Pancreas (tissue), 10 donors: ENCODE measurements at regions not wholly inside any gene's neighbourhood (a gene's known extent, or its start where the extent isn't known, plus 50 kb on each side); places are given as distances from the start of the nearest gene placed in this dataset.
A peak's percentile ranks its signal among the peaks of the same experiment; 100 is the strongest.

Experiments used
- ATAC-seq, 4 donors: fragments of 200-7000 bp; cut with Tn5 transposase; one replicate each; pipeline versions ENCODE4 v1.8.0 to v1.9.1; 2020; ENCODE audit warnings: mild to moderate bottlenecking in 4 of 4, moderate library complexity in 4 of 4
- DNase-seq, 6 donors: peaks; one replicate each; pipeline ENCODE4 v3.0.0-alpha.2; 2020
- FAIRE-seq: peaks from 2 replicates; lab custom pipeline; 2012; peaks lifted over from hg19 to GRCh38; lab: Jason Lieb, UNC
- H3K27ac ChIP-seq, 4 donors: fragments of 200-600 bp; sonication (generic); 1 replicate in 3 of 4; 2 replicates in 1 of 4; pipeline versions ENCODE4 v1.5.0 to v1.8.0; 2020
- H3K27me3 ChIP-seq, 4 donors: fragments of 200-600 bp; one replicate each; pipeline ENCODE4 v1.8.0; 2021
- H3K36me3 ChIP-seq, 3 donors: fragments of 200-600 bp; sonication (generic) in 1 of 3; one replicate each; pipeline versions ENCODE4 v1.5.0 to v1.8.0; 2020 to 2021
- H3K4me1 ChIP-seq, 3 donors: fragments of 200-600 bp; one replicate each; pipeline ENCODE4 v1.8.0; 2021
- H3K4me3 ChIP-seq, 4 donors: fragments of 200-600 bp; sonication (generic) in 2 of 4; one replicate each; pipeline versions ENCODE4 v1.5.0 to v1.8.0; 2020 to 2021
- H3K9me3 ChIP-seq, 4 donors: fragments of 200-600 bp; one replicate each; pipeline ENCODE4 v1.8.0; 2021
- WGBS, 2 donors: extraction: QIAGEN DNeasy Blood & Tissue Kit; methylation state at CpG; one replicate each; pipeline ENCODE4 v1.1.7; 2013; 5-methylcytosine and 5-hydroxymethylcytosine counted together
- intact Hi-C, 3 donors: fragments of 100-400 bp; cut with DNase I; formaldehyde crosslinking; loops; one replicate each; pipeline versions ENCODE4 v1.11.1 to v1.14.2; 2022
- TF ChIP-seq, protein P1 (sequence below), 4 donors: fragments of 200-600 bp; sonication (generic) in 3 of 4; IDR thresholded peaks; one replicate each; pipeline versions ENCODE4 v1.5.0 to v1.8.0; 2021; ENCODE audit warnings: antibody characterized with exemption in 4 of 4
- donor health status: healthy with polysubstance abuse.
- donor health status: DM: no; HTN: no; CAD: no; lungs with moderate emphysema.
- donor health status: DM: no; HTN: no; CAD: no.
- donor health status: control.
- donor health status: control.
- donor health status: Bipolar disorder and iron deficiency.
- donor health status: DM: yes; HTN: yes; CAD: no.
- donor health status: DM: no; HTN: no; CAD: no.
- donor health status: DM: no; HTN: no; CAD: no.
- donor health status: DM: yes; HTN: yes; CAD: no.

DNA sequence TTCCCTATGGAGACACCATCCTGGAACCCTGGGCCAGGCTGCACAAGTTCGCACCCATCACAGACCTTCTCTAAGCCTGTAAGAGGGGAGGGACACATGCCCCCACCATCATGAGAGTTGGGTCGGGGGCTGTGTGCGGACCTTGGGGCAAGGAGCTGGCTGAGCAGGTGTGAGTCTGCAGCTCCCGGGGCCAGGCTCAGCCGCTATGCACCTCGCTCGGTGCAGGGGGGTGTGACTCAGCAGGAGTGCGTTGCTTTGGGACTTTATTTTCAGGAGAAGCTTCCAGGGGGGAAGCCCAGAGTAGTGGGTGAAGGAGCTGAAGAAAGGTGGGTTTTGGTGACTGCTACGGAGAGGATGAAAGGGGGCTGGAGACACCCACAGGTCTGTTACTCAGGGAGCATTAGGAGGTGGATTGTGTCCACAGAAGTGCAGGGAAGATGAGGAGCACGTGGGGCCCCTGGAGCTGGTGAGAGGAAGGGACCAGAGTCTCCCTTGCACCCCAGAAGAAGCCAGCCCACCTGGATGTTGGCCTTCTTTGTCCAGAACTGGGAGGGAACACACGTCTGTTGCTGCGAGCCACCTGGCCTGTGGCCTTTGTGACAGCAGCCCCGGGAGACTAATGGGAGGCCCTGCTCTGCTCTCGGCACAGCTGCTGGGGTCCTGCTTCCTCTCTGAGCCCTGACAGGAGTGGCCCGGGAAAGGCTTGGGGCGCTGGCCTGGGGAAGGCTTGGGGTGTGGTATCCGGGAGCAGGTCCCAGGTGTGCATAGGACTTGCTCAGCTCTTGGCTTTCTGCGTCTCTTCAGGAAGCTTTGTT is 162.6 kb downstream of the TEX29 start:
- H3K9me3 ChIP-seq: no peaks in the 10 kb centered on the region
- FAIRE-seq (no peak), DNase-seq (peak in 1 of 6 donors; percentile 3), ATAC-seq (no peak)
- no peak overlapping the region for H3K27ac ChIP-seq
- H3K36me3 ChIP-seq: no peaks in the 10 kb centered on the region
- TF ChIP-seq, protein P1, sequence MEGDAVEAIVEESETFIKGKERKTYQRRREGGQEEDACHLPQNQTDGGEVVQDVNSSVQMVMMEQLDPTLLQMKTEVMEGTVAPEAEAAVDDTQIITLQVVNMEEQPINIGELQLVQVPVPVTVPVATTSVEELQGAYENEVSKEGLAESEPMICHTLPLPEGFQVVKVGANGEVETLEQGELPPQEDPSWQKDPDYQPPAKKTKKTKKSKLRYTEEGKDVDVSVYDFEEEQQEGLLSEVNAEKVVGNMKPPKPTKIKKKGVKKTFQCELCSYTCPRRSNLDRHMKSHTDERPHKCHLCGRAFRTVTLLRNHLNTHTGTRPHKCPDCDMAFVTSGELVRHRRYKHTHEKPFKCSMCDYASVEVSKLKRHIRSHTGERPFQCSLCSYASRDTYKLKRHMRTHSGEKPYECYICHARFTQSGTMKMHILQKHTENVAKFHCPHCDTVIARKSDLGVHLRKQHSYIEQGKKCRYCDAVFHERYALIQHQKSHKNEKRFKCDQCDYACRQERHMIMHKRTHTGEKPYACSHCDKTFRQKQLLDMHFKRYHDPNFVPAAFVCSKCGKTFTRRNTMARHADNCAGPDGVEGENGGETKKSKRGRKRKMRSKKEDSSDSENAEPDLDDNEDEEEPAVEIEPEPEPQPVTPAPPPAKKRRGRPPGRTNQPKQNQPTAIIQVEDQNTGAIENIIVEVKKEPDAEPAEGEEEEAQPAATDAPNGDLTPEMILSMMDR (IDR thresholded peaks at IDR 0.05): no peak
- intact Hi-C loops: no loop called here
- H3K4me3 ChIP-seq: no peak overlapping the region
- H3K27me3 ChIP-seq: no peaks in the 10 kb centered on the region
- no peaks in the 10 kb centered on the region for H3K4me1 ChIP-seq
- WGBS, 2 donors: 75 to 77% methylated on average over 18 of the region's 18 CpGs

DNA sequence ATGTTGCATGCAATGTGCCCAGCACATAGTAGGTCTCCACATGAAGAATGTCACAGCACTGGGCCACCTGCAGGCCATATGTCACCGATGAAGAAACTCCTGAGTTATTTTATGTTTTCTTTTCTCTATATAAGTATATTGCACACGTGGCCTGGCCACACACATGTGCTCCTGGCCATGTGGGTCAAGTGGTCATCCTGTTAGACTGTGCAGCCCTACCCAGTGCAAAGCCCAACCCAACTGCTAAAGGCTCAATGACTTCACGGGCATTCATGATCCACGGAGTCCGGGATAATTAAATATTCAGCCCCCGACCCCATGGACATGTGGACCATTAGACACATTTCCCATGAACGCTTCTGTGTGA is 163.2 kb downstream of the TEX29 start:
- Histone ChIP-seq H3K4me3 (no peak overlapping the region), H3K36me3 (no peaks in the 10 kb centered on the region), H3K27me3 (no peaks in the 10 kb centered on the region), H3K4me1 (no peaks in the 10 kb centered on the region), H3K9me3 (no peaks in the 10 kb centered on the region), H3K27ac (no peak overlapping the region)
- FAIRE-seq: no peak
- DNase-seq: peak in 1 of 6 donors; percentile 13
- 78 to 90% methylated on average over 7 of the region's 7 CpGs for WGBS, 2 donors
- TF ChIP-seq, protein P1 (IDR thresholded peaks at IDR 0.05): no peak
- no peak for ATAC-seq
- intact Hi-C loops: no loop called here

DNA sequence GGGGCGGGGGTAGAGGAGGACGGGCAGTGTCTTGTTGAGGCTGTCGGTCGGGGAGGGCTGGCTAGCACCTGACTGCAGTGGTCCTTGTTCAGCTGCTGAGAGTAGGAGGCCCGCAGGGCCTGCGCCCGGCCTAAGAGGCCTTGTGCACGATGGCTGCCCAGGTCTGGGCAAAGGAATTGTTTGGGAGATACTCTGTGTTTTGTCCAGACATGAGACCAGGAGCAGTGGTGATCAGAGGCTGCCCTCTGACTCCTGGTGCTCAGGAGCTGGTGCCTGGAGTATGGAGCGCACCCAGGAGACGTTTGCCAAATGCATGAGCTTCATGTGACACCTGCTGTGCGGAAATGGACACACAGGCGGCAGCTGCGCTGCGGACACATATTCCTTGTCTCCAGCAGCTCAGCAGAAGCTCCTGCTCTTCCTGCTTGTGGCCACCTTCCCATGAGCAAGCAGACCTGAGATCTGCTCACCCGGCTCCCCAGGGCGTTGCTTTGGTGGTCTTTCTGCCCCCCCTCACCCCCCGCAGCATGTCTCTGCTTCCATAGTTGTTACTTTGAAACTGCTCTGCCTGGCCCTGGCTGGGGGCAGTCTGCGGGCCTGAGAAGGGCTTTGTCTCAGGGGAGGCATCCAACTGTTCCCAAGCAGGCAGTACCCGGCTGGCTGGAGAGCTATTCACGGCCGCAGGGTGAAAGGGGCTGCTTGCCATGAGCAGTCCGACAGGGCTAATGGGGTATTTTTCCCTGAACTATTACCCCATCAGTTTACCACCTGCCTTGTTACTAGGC is 163.9 kb downstream of the TEX29 start:
- WGBS, 2 donors: 66 to 74% methylated on average over 22 of the region's 22 CpGs
- H3K27me3 ChIP-seq: no peaks in the 10 kb centered on the region
- DNase-seq (peak in 2 of 6 donors; percentile 2 to 37), FAIRE-seq (no peak), ATAC-seq (no peak)
- intact Hi-C loops: no loop called here
- H3K4me3 ChIP-seq: no peak overlapping the region
- H3K27ac ChIP-seq: no peak overlapping the region
- H3K4me1 ChIP-seq: no peaks in the 10 kb centered on the region
- TF ChIP-seq, protein P1 (IDR thresholded peaks at IDR 0.05): no peak
- H3K9me3 ChIP-seq: no peaks in the 10 kb centered on the region
- H3K36me3 ChIP-seq: no peaks in the 10 kb centered on the region

DNA sequence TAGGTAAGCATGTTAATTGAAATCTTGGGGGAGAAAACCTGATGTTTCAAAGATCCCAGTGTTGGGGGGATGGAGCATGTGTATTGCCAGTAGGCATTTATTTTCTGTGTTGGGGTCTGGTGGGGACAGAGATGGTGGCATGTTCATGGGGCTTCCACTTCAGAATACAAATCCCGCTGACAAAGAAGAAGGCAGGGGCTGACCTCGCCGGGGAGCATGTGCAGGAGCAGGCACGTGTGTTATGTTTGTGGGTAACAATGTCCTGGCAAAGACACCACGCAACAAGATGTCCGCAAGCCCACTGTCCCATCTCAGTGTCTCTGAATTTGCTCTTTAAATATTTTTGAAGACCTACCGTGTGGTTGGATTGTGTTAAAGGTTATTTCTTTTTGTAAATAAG is 164.5 kb downstream of the TEX29 start:
- WGBS, 2 donors: 78 to 81% methylated on average over 7 of the region's 7 CpGs
- Histone ChIP-seq H3K9me3 (no peaks in the 10 kb centered on the region), H3K36me3 (no peaks in the 10 kb centered on the region), H3K27ac (no peak overlapping the region), H3K4me1 (no peaks in the 10 kb centered on the region), H3K4me3 (no peak overlapping the region), H3K27me3 (no peaks in the 10 kb centered on the region)
- FAIRE-seq (no peak), DNase-seq (no peak), ATAC-seq (no peak)
- TF ChIP-seq, protein P1 (IDR thresholded peaks at IDR 0.05): no peak
- intact Hi-C loops: no loop called here
